ENCODE measurements at regions not wholly inside any gene's neighbourhood (a gene's known extent, or its start where the extent isn't known, plus 50 kb on each side); places are given as distances from the start of the nearest gene placed in this dataset.

GRCh38 chr12:24201258-24201970, 251.9 kb upstream of the SOX5 start:
- no peaks in the 10 kb centered on the region for H3K79me2 ChIP-seq (ENCODE audit: control insufficient read depth, insufficient read depth, low read length)
- no peaks in the 10 kb centered on the region for H4K20me1 ChIP-seq (ENCODE audit: control insufficient read depth, extremely low read depth, insufficient read depth, low read length)
- no peak overlapping the region for H3K27ac ChIP-seq (ENCODE audit: control insufficient read depth, insufficient read depth, low read length)
- TF ChIP-seq EZH2 (IDR thresholded peaks at IDR 0.05; ENCODE audit: low read length) = no peak
- TF ChIP-seq CTCF (optimal IDR thresholded peaks at IDR 0.05 in 1 of 3, IDR thresholded peaks at IDR 0.05 in 1 of 3, conservative IDR thresholded peaks at IDR 0.05 in 1 of 3; ENCODE audit: extremely low read depth in 1 of 3, insufficient read depth in 2 of 3, low read length in 3 of 3) = no peak
- dilution Hi-C loops (cut with MboI; ENCODE audit: extremely low pct_ligation_motif_present, low sequenced_read_pairs) = no loop called here
- H3K4me3 ChIP-seq (ENCODE audit: control insufficient read depth in 2 of 3, extremely low read depth in 1 of 3, insufficient read depth in 2 of 3, low read depth in 1 of 3, low read length in 3 of 3) = no peak overlapping the region
- DNase-seq (ENCODE audit: low read depth, low spot score) (no peak), FAIRE-seq (no peak)
- H2AFZ ChIP-seq (ENCODE audit: control insufficient read depth, low read length) = no peak overlapping the region
- H3K36me3 ChIP-seq (ENCODE audit: control insufficient read depth in 2 of 2, extremely low read depth in 1 of 2, insufficient read depth in 2 of 2, low read length in 2 of 2) = no peaks in the 10 kb centered on the region
- no peaks in the 10 kb centered on the region for H3K9me3 ChIP-seq (ENCODE audit: control insufficient read depth, low read depth, low read length)
- no peak overlapping the region for H3K9ac ChIP-seq (ENCODE audit: control insufficient read depth, extremely low read depth, insufficient read depth, low read length)
- H3K4me1 ChIP-seq (ENCODE audit: control insufficient read depth, extremely low read depth, insufficient read depth, low read length) = no peaks in the 10 kb centered on the region
- no peak overlapping the region for H3K4me2 ChIP-seq (ENCODE audit: control insufficient read depth, extremely low read depth, insufficient read depth, low read depth, low read length)
- no peaks in the 10 kb centered on the region for H3K27me3 ChIP-seq (ENCODE audit: control insufficient read depth, extremely low read depth, insufficient read depth, low read length)
- no peaks in the 10 kb centered on the region for H3K9me1 ChIP-seq (ENCODE audit: control insufficient read depth, extremely low read depth, insufficient read depth, low read length)

- Histone ChIP-seq H3K27ac (ENCODE audit: control insufficient read depth, insufficient read depth, low read length) (no peak overlapping the region), H4K20me1 (ENCODE audit: control insufficient read depth, extremely low read depth, insufficient read depth, low read length) (no peaks in the 10 kb centered on the region), H3K79me2 (ENCODE audit: control insufficient read depth, insufficient read depth, low read length) (no peaks in the 10 kb centered on the region), H3K9me1 (ENCODE audit: control insufficient read depth, extremely low read depth, insufficient read depth, low read length) (no peaks in the 10 kb centered on the region), H3K9ac (ENCODE audit: control insufficient read depth, extremely low read depth, insufficient read depth, low read length) (no peak overlapping the region), H3K4me1 (ENCODE audit: control insufficient read depth, extremely low read depth, insufficient read depth, low read length) (no peaks in the 10 kb centered on the region), H3K9me3 (ENCODE audit: control insufficient read depth, low read depth, low read length) (no peaks in the 10 kb centered on the region), H3K4me2 (ENCODE audit: control insufficient read depth, extremely low read depth, insufficient read depth, low read depth, low read length) (no peak overlapping the region), H2AFZ (ENCODE audit: control insufficient read depth, low read length) (no peak overlapping the region), H3K27me3 (ENCODE audit: control insufficient read depth, extremely low read depth, insufficient read depth, low read length) (no peaks in the 10 kb centered on the region), H3K4me3 (ENCODE audit: control insufficient read depth in 2 of 3, extremely low read depth in 1 of 3, insufficient read depth in 2 of 3, low read depth in 1 of 3, low read length in 3 of 3) (no peak overlapping the region), H3K36me3 (ENCODE audit: control insufficient read depth in 2 of 2, extremely low read depth in 1 of 2, insufficient read depth in 2 of 2, low read length in 2 of 2) (no peaks in the 10 kb centered on the region)
- dilution Hi-C loops (cut with MboI; ENCODE audit: extremely low pct_ligation_motif_present, low sequenced_read_pairs) = no loop called here
- TF ChIP-seq CTCF (optimal IDR thresholded peaks at IDR 0.05 in 1 of 3, IDR thresholded peaks at IDR 0.05 in 1 of 3, conservative IDR thresholded peaks at IDR 0.05 in 1 of 3; ENCODE audit: extremely low read depth in 1 of 3, insufficient read depth in 2 of 3, low read length in 3 of 3) = no peak
- FAIRE-seq = no peak
- DNase-seq (ENCODE audit: low read depth, low spot score) = no peak
Measured at GRCh38 chr12:24200010-24200409, 250.5 kb upstream of the SOX5 start.

All from keratinocyte (primary cell).